Sigmoid colon (tissue), 4 donors: ENCODE measurements at regions not wholly inside any gene's neighbourhood (a gene's known extent, or its start where the extent isn't known, plus 50 kb on each side); places are given as distances from the start of the nearest gene placed in this dataset.

ENCODE experiments used
- POLR2A ChIP-seq, 2 donors: fragments of 450-650 bp; IDR thresholded peaks; one replicate each; pipeline ENCODE4 v1.6.1; 2016; ENCODE audit warnings: antibody characterized with exemption in 2 of 2, mild to moderate bottlenecking in 2 of 2, moderate library complexity in 2 of 2
- POLR2AphosphoS5 ChIP-seq, 4 donors: sonication (generic); formaldehyde crosslinking; IDR thresholded peaks; one replicate each; pipeline ENCODE4 v1.6.1; 2017; ENCODE audit warnings: antibody characterized with exemption in 4 of 4
- TF ChIP-seq, protein P1 (sequence below), 4 experiments: fragments of 450-650 bp in 3 of 4; fragments of 200-600 bp in 1 of 4; IDR thresholded peaks; one replicate each; pipeline ENCODE4 v1.5.1; 2016 to 2019; ENCODE audit warnings: antibody characterized with exemption in 4 of 4, mild to moderate bottlenecking in 3 of 4, moderate library complexity in 2 of 4

DNA sequence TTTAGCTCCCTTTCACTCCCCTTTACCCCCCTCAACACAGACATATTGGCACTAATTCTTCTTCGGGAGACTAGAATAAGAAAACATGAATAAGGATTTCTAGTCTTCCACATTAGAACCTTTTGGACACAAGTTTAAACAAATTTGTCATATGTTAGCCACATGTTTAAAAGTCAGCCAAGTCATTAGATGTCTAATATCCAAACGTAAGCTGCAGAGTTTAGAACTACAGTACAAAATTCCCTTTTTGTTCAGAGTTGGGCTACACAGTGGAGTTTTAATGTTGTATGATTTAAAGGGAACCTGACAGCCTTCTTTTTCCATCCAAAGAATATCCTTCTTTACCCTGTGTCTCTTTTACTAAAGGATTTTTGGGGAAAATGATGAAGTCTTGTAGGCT, 79.8 kb downstream of the PDE6H start:
- TF ChIP-seq, protein P1, sequence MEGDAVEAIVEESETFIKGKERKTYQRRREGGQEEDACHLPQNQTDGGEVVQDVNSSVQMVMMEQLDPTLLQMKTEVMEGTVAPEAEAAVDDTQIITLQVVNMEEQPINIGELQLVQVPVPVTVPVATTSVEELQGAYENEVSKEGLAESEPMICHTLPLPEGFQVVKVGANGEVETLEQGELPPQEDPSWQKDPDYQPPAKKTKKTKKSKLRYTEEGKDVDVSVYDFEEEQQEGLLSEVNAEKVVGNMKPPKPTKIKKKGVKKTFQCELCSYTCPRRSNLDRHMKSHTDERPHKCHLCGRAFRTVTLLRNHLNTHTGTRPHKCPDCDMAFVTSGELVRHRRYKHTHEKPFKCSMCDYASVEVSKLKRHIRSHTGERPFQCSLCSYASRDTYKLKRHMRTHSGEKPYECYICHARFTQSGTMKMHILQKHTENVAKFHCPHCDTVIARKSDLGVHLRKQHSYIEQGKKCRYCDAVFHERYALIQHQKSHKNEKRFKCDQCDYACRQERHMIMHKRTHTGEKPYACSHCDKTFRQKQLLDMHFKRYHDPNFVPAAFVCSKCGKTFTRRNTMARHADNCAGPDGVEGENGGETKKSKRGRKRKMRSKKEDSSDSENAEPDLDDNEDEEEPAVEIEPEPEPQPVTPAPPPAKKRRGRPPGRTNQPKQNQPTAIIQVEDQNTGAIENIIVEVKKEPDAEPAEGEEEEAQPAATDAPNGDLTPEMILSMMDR (IDR thresholded peaks at IDR 0.05): no peak
- TF ChIP-seq POLR2AphosphoS5 (IDR thresholded peaks at IDR 0.05) (no peak), POLR2A (IDR thresholded peaks at IDR 0.05) (no peak)
